Lower lobe of right lung (tissue), 2 donors: ENCODE measurements at regions not wholly inside any gene's neighbourhood (a gene's known extent, or its start where the extent isn't known, plus 50 kb on each side); places are given as distances from the start of the nearest gene placed in this dataset.
"Not testable (repeated sequence)": the region's sequence is repeated elsewhere in the genome, so short reads cannot be mapped to it uniquely, and the experiment has no call there.

Experiments
- ATAC-seq, 2 donors: fragments of 200-7000 bp; cut with Tn5 transposase; one replicate each; pipeline ENCODE4 v1.9.1; 2020 to 2022; ENCODE audit warnings: mild to moderate bottlenecking in 2 of 2, moderate library complexity in 2 of 2
- DNase-seq: peaks from one replicate; pipeline ENCODE4 v3.0.0-alpha.2; 2020
- H3K27ac ChIP-seq: fragments of 200-600 bp; one replicate; pipeline ENCODE4 v1.8.0; 2022
- H3K27me3 ChIP-seq: fragments of 200-600 bp; one replicate; pipeline ENCODE4 v1.8.0; 2022; ENCODE audit warnings: low read depth
- H3K36me3 ChIP-seq: fragments of 200-600 bp; one replicate; pipeline ENCODE4 v1.8.0; 2022; ENCODE audit warnings: mild to moderate bottlenecking
- H3K4me1 ChIP-seq: fragments of 200-600 bp; one replicate; pipeline ENCODE4 v1.8.0; 2022
- H3K4me3 ChIP-seq: fragments of 200-600 bp; one replicate; pipeline ENCODE4 v1.8.0; 2022; ENCODE audit warnings: mild to moderate bottlenecking
- H3K9me3 ChIP-seq: fragments of 200-600 bp; one replicate; pipeline ENCODE4 v1.8.0; 2022
- intact Hi-C: fragments of 100-400 bp; cut with DNase I; formaldehyde crosslinking; loops from one replicate; pipeline ENCODE4 v1.11.0; 2022
- TF ChIP-seq, protein P1 (sequence below): fragments of 200-600 bp; IDR thresholded peaks from one replicate; pipeline ENCODE4 v1.8.0; 2022; ENCODE audit warnings: antibody characterized with exemption, mild to moderate bottlenecking
- donor health status: DM: no; HTN: yes; CAD: no; lungs with severe emphysema.

DNA sequence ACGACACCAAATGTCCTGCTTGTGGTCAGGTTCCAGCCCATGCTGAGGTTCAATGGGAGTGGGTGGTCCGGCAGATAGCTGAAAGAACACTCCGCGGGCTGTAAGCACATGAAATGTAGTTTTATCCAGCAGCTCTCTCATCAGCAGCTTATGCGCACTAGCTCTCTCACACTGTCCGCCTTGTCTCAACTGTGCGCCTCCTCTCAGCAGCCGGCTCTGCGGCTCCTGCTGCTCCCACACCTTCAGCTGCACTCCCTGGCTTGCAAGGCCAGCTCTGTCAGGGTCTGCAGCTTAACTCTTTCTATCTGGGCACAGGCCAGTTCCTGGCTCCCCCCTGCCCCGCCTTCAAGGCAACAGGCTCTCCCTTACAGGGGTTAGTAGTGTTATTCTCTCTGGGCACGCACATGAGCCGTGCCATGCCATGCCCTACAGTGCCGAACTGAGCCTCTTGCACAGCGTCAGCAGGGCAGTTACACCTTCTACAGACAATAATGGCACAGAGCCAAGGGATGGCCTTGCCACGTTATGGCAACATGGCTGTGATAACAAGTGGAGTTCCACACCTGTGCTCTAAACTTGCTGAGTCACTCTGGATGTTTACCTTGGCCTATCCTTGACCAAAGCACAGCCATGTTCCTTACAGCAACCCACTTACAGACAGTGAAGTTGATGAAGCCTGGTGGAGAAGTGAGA lies 84.0 kb upstream of the LRFN2 start:
- Histone ChIP-seq H3K4me1 (no peaks in the 10 kb centered on the region), H3K4me3 (no peak overlapping the region), H3K9me3 (no peaks in the 10 kb centered on the region), H3K27me3 (no peaks in the 10 kb centered on the region), H3K36me3 (no peaks in the 10 kb centered on the region), H3K27ac (no peak overlapping the region)
- intact Hi-C loops, result no loop called here
- DNase-seq, result no peak
- TF ChIP-seq, protein P1, sequence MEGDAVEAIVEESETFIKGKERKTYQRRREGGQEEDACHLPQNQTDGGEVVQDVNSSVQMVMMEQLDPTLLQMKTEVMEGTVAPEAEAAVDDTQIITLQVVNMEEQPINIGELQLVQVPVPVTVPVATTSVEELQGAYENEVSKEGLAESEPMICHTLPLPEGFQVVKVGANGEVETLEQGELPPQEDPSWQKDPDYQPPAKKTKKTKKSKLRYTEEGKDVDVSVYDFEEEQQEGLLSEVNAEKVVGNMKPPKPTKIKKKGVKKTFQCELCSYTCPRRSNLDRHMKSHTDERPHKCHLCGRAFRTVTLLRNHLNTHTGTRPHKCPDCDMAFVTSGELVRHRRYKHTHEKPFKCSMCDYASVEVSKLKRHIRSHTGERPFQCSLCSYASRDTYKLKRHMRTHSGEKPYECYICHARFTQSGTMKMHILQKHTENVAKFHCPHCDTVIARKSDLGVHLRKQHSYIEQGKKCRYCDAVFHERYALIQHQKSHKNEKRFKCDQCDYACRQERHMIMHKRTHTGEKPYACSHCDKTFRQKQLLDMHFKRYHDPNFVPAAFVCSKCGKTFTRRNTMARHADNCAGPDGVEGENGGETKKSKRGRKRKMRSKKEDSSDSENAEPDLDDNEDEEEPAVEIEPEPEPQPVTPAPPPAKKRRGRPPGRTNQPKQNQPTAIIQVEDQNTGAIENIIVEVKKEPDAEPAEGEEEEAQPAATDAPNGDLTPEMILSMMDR, result no peak
- ATAC-seq, result peak in 1 of 2 donors; percentile 15

DNA sequence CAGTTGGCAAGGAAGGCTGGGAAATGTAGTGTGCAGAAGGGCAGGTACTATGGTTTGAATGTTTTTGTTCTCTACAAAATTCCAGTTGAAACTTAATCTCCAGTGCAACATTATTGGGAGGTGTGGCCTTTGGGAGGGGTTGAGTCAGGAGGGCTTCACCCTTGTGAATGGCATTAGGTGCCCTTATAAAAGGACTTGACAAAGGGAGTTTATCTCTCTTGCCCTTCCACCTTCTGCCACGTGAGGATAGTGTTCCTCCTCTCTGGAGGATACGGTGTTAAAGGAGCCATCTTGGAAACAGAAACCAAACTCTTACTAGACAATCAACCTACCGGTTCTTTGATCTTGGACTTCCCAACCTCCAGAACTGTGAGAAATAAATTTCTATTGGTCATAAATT lies 82.2 kb upstream of the LRFN2 start:
- no peaks in the 10 kb centered on the region for H3K27me3 ChIP-seq
- no peak overlapping the region for H3K27ac ChIP-seq
- DNase-seq (no peak), ATAC-seq (no peak)
- intact Hi-C loops, result no loop called here
- TF ChIP-seq, protein P1, result no peak
- H3K4me1 ChIP-seq, result no peaks in the 10 kb centered on the region
- H3K4me3 ChIP-seq, result no peak overlapping the region
- peaks cover 9% of the 10 kb centered on the region for H3K9me3 ChIP-seq
- no peaks in the 10 kb centered on the region for H3K36me3 ChIP-seq

DNA sequence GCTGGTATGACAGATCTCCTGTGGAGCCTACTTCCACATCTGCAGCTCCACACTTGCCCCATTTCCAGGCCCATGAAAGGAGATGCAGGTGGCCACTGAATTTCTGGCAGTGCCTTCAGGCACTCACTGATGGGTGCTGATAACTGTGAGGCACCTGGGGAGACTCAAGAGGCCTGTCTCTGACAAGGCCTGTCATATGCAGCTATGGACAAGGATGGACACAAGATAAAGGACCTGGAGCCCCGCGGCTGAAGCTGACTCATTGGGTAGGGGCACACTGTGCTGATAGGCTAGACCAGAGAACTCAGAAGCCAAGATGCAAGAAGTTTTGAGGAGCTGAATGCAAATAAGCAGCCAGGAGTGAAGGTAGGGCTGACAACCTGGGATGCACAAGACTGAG lies 81.0 kb upstream of the LRFN2 start:
- Histone ChIP-seq H3K27ac (no peak overlapping the region), H3K36me3 (no peaks in the 10 kb centered on the region), H3K27me3 (no peaks in the 10 kb centered on the region), H3K9me3 (peaks cover 15% of the 10 kb centered on the region), H3K4me3 (no peak overlapping the region), H3K4me1 (no peaks in the 10 kb centered on the region)
- intact Hi-C loops, result no loop called here
- ATAC-seq, result no peak
- DNase-seq, result no peak
- TF ChIP-seq, protein P1, result no peak

DNA sequence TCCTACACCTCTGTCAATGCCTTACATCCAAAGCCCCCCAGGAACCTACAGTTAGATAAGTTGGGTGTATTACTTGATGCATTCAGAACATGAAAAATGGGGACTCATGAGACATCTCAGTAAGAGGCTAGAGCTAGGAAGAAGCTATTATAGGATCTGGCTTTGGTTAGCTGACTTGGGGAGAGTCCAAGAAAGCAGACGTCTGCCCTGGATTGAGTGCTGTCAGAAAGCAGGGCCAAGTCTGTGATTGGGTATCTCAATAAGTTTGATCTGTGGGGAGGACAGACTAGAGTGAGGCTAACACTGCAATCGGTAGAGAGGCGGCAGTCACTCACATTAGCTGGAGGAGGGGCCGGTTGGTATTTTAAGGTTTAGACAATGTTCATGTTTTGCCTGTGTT lies 79.4 kb upstream of the LRFN2 start:
- H3K4me3 ChIP-seq, result no peak overlapping the region
- no peaks in the 10 kb centered on the region for H3K4me1 ChIP-seq
- H3K27me3 ChIP-seq, result peaks cover 5% of the 10 kb centered on the region
- TF ChIP-seq, protein P1, result no peak
- DNase-seq (no peak), ATAC-seq (no peak)
- intact Hi-C loops, result no loop called here
- no peak overlapping the region for H3K27ac ChIP-seq
- H3K9me3 ChIP-seq, result peaks cover 15% of the 10 kb centered on the region
- H3K36me3 ChIP-seq, result no peaks in the 10 kb centered on the region

DNA sequence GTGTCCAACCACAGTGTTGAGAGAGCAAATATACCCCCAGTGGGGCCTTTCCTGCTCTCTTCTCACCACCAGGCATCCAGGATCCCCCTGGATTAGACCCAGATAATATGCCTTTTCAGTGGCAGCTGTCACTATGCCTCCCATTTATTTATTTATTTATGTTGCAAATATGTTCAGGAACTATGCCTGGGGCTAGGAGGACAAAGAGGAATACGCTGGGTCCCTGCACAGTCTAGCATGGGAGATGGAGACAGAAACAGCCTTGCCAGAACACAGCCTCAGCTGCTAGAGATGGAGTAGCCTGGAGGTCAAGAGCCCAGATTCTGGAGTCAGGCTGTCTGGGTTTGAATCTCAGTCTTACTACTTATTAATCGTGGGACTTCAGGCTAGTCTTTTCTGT lies 74.6 kb upstream of the LRFN2 start:
- DNase-seq, result no peak

DNA sequence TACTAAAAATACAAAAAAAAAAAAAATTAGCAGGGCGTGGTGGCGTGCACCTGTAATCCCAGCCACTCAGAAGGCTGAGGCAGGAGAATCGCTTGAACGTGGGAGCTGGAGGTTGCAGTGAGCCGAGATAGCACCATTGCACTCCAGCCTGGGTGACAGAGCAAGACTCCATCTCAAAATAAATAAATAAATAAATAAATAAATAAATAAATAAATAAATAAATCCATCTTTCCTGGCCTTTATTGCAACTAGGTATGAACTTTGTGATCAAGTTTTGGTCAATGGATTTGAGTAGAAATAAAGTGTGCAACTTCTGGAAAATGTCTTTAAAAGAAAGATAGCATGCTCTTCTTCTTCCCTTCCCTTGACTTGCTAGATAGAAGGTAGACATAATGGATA lies 69.6 kb upstream of the LRFN2 start:
- H3K9me3 ChIP-seq, H3K27ac ChIP-seq, ATAC-seq, H3K4me3 ChIP-seq, intact Hi-C loops, H3K4me1 ChIP-seq, H3K27me3 ChIP-seq, H3K36me3 ChIP-seq, DNase-seq: not testable (repeated sequence)

More for the DNA sequence above, 74.6 kb upstream of the LRFN2 start:
- Histone ChIP-seq H3K4me3 (no peak overlapping the region), H3K9me3 (peaks cover 15% of the 10 kb centered on the region), H3K27me3 (peaks cover 6% of the 10 kb centered on the region), H3K36me3 (no peaks in the 10 kb centered on the region), H3K27ac (no peak overlapping the region), H3K4me1 (no peaks in the 10 kb centered on the region)
- TF ChIP-seq, protein P1, result no peak
- ATAC-seq, result no peak
- intact Hi-C loops, result no loop called here
